Ishikawa (cell line): ENCODE measurements at regions not wholly inside any gene's neighbourhood (a gene's known extent, or its start where the extent isn't known, plus 50 kb on each side); places are given as distances from the start of the nearest gene placed in this dataset.

Experiments
- CEBPB ChIP-seq: IDR thresholded peaks from 2 replicates; pipeline ENCODE4 v1.6.1; 2012
- CREB1 ChIP-seq: IDR thresholded peaks from 2 replicates; pipeline ENCODE4 v1.6.1; 2012; ENCODE audit warnings: low read depth
- EGR1 ChIP-seq: IDR thresholded peaks from 2 replicates; pipeline ENCODE4 v1.6.1; 2012
- EP300 ChIP-seq: IDR thresholded peaks from 2 replicates; pipeline ENCODE4 v1.6.1; 2012; ENCODE audit warnings: borderline replicate concordance
- FOXM1 ChIP-seq: IDR thresholded peaks from 2 replicates; pipeline ENCODE4 v1.6.1; 2012; ENCODE audit warnings: low read depth, borderline replicate concordance
- MAX ChIP-seq: IDR thresholded peaks from 2 replicates; pipeline ENCODE4 v1.6.1; 2012
- NFIC ChIP-seq: IDR thresholded peaks from 2 replicates; pipeline ENCODE4 v1.6.1; 2012
- RAD21 ChIP-seq: IDR thresholded peaks from 2 replicates; pipeline ENCODE4 v1.6.1; 2012; ENCODE audit warnings: low read depth
- REST ChIP-seq: IDR thresholded peaks from 2 replicates; pipeline ENCODE4 v1.6.1; 2012; ENCODE audit warnings: low read depth, mild to moderate bottlenecking
- TAF1 ChIP-seq: IDR thresholded peaks from 2 replicates; pipeline ENCODE4 v1.6.1; 2012; ENCODE audit warnings: low read depth, mild to moderate bottlenecking
- TCF12 ChIP-seq: IDR thresholded peaks from 2 replicates; pipeline ENCODE4 v1.6.1; 2012; ENCODE audit warnings: low read depth
- TEAD4 ChIP-seq: IDR thresholded peaks from 2 replicates; pipeline ENCODE4 v1.6.1; 2012
- USF1 ChIP-seq: IDR thresholded peaks from 2 replicates; pipeline ENCODE4 v1.6.1; 2012
- YY1 ChIP-seq: IDR thresholded peaks from 2 replicates; pipeline ENCODE4 v1.6.1; 2012; ENCODE audit warnings: low read depth

GRCh38 chr13:85254641-85255040 lies 544.6 kb downstream of the SLITRK6 start:
- TF ChIP-seq RAD21 (no peak), TAF1 (no peak), EP300 (no peak), CREB1 (no peak), REST (no peak), CEBPB (no peak), NFIC (no peak), MAX (no peak), USF1 (no peak), TCF12 (no peak), TEAD4 (no peak), EGR1 (no peak), YY1 (no peak), FOXM1 (no peak)
